ENCODE measurements at regions not wholly inside any gene's neighbourhood (a gene's known extent, or its start where the extent isn't known, plus 50 kb on each side); places are given as distances from the start of the nearest gene placed in this dataset.

- H3K4me3 Mint-ChIP-seq = no peak overlapping the region
- H3K4me1 ChIP-seq (ENCODE audit: insufficient read depth, low read length) = peaks cover 4% of the 10 kb centered on the region; the same call in 1 of the 2 replicates
- DNase-seq = no peak
- no peak overlapping the region for H4K91ac ChIP-seq (ENCODE audit: insufficient read length, low read depth, low read length)
- no peaks in the 10 kb centered on the region for H3K27me3 ChIP-seq (ENCODE audit: insufficient read depth, low read length)
- H3K14ac ChIP-seq (ENCODE audit: insufficient read depth, low read length) = no peak overlapping the region
- no peak overlapping the region for H2BK15ac ChIP-seq (ENCODE audit: low read depth, low read length)
- no peak overlapping the region for H4K8ac ChIP-seq (replicated peaks; ENCODE audit: insufficient read length, low read depth, low read length)
- H4K5ac ChIP-seq (ENCODE audit: insufficient read length, low read depth, low read length) = no peak overlapping the region
- no peak overlapping the region for H3K18ac ChIP-seq (ENCODE audit: insufficient read length, low read depth, low read length)
- no peaks in the 10 kb centered on the region for H4K20me1 ChIP-seq (ENCODE audit: control insufficient read depth, insufficient read depth, insufficient read length)
- no peak overlapping the region for H3K56ac ChIP-seq (ENCODE audit: insufficient read length, low read depth, low read length)
- no peaks in the 10 kb centered on the region for H3K79me1 ChIP-seq (ENCODE audit: insufficient read depth, low read depth, low read length, poor library complexity, severe bottlenecking)
- H3K27me3 Mint-ChIP-seq (ENCODE audit: low read depth) = no peaks in the 10 kb centered on the region; the same call in 1 of the 2 replicates
- H2BK20ac ChIP-seq (ENCODE audit: low read depth, low read length, poor library complexity, severe bottlenecking) = no peak overlapping the region
- no peaks in the 10 kb centered on the region for H3K9me3 ChIP-seq (ENCODE audit: control insufficient read depth, low read depth, low read length)
- H3K4ac ChIP-seq (ENCODE audit: low read depth, low read length) = no peak overlapping the region
- H3K23me2 ChIP-seq (ENCODE audit: insufficient read length, low read depth, low read length, poor library complexity, severe bottlenecking) = no peaks in the 10 kb centered on the region
- peaks cover 9 to 12% of the 10 kb centered on the region in 2 experiments for H3K9me3 Mint-ChIP-seq
- peaks cover 12% of the 10 kb centered on the region in 2 experiments for H3K4me1 Mint-ChIP-seq
- H3K27ac ChIP-seq (ENCODE audit: insufficient read length, low read depth, low read length) = no peak overlapping the region
- H3K36me3 Mint-ChIP-seq (ENCODE audit: insufficient read depth in 1 of 3, low read depth in 3 of 3) = peaks cover 0 to 9% (median 4%) of the 10 kb centered on the region in 3 experiments; a peak in 4 of 7 replicates
- no peaks in the 10 kb centered on the region for H3K79me2 ChIP-seq (ENCODE audit: insufficient read depth, low read length)
- no peak overlapping the region for H2BK5ac ChIP-seq (ENCODE audit: insufficient read length, low read length)
- H3K27ac Mint-ChIP-seq = no peak overlapping the region
- no peak overlapping the region for H3K9ac ChIP-seq (ENCODE audit: extremely low read depth, insufficient read length, low read length)
- H3T11ph ChIP-seq (ENCODE audit: low read length) = no peak overlapping the region
- TF ChIP-seq CTCF (conservative IDR thresholded peaks at IDR 0.05) = no peak
- H2AFZ ChIP-seq (ENCODE audit: low read length) = no peak overlapping the region
- H3K23ac ChIP-seq (ENCODE audit: insufficient read length, low read depth, low read length) = no peak overlapping the region
- H3K4me2 ChIP-seq (ENCODE audit: insufficient read depth, insufficient read length, low read length) = no peak overlapping the region
- H2AK5ac ChIP-seq (ENCODE audit: insufficient read length, low read length) = no peak overlapping the region
- no peak overlapping the region for H2BK120ac ChIP-seq (ENCODE audit: low read depth, low read length, poor library complexity, severe bottlenecking)
- H2BK12ac ChIP-seq (ENCODE audit: insufficient read length, low read depth, low read length) = no peak overlapping the region
These were observed 942.4 kb downstream of the XPNPEP1 start for GRCh38 chr10:108980869-108981268.

Data from H9 (cell line).